ENCODE measurements at regions not wholly inside any gene's neighbourhood (a gene's known extent, or its start where the extent isn't known, plus 50 kb on each side); places are given as distances from the start of the nearest gene placed in this dataset.

GRCh38 chr4:187274153-187274552 is 550.5 kb upstream of the FAT1 start:
- no peak for DNase-seq
- WGBS, 4 donors = 63 to 71% (median 68%) methylated on average over 2 of the region's 2 CpGs
- no peak overlapping the region for H3K27ac ChIP-seq

DNA sequence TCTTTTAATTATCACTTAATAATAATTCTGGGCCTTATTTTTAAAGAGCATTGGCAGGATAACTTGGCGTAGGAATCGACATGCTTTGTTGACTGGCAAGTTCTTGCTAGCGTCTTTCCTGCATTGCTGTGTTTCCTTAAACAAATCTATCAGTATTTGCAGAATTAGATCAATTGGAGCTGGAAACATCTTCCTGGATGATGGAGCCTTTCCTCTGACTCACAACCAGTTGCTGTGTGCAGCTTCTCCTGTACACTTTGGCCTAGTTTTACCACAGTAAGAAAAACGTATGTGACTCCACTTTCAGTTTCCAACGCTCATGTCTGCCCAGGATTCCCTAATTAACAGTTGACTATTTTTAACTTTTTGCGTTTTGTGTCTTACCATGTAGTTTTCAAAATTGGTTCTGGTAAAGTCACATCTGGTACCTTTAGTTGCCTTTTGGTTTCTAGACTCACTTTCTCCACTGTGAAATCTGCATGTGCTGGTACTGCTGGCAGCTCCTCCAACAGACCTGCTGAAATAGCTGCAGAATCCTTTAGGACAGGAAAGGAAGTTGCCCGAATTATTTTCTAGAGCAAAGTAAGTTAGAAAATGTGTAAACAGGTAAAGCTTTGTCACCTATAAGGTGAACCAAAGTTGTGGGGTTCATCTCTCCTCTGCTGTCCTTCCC is 553.2 kb upstream of the FAT1 start:
- TF ChIP-seq POLR2A (IDR thresholded peaks at IDR 0.05) = no peak
- TF ChIP-seq, protein P1, sequence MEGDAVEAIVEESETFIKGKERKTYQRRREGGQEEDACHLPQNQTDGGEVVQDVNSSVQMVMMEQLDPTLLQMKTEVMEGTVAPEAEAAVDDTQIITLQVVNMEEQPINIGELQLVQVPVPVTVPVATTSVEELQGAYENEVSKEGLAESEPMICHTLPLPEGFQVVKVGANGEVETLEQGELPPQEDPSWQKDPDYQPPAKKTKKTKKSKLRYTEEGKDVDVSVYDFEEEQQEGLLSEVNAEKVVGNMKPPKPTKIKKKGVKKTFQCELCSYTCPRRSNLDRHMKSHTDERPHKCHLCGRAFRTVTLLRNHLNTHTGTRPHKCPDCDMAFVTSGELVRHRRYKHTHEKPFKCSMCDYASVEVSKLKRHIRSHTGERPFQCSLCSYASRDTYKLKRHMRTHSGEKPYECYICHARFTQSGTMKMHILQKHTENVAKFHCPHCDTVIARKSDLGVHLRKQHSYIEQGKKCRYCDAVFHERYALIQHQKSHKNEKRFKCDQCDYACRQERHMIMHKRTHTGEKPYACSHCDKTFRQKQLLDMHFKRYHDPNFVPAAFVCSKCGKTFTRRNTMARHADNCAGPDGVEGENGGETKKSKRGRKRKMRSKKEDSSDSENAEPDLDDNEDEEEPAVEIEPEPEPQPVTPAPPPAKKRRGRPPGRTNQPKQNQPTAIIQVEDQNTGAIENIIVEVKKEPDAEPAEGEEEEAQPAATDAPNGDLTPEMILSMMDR (IDR thresholded peaks at IDR 0.05) = no peak
- WGBS, 4 donors = 64 to 75% (median 72%) methylated on average over 7 of the region's 7 CpGs
- H3K9me3 ChIP-seq (replicated peaks in 1 of 3) = no peaks in the 10 kb centered on the region
- no peak overlapping the region for H3K27ac ChIP-seq
- H3K4me1 ChIP-seq (replicated peaks in 1 of 2) = no peaks in the 10 kb centered on the region
- no peaks in the 10 kb centered on the region for H3K36me3 ChIP-seq (replicated peaks in 1 of 2)
- intact Hi-C loops (cut with DNase I) = no loop called here
- no peak for DNase-seq
- H3K4me3 ChIP-seq = no peak overlapping the region
- H3K27me3 ChIP-seq = no peaks in the 10 kb centered on the region

More at GRCh38 chr4:187274153-187274552, 550.5 kb upstream of the FAT1 start:
- Histone ChIP-seq H3K4me3 (no peak overlapping the region), H3K27me3 (no peaks in the 10 kb centered on the region), H3K9me3 (replicated peaks in 1 of 3) (no peaks in the 10 kb centered on the region), H3K4me1 (replicated peaks in 1 of 2) (no peaks in the 10 kb centered on the region), H3K36me3 (replicated peaks in 1 of 2) (no peaks in the 10 kb centered on the region)
- TF ChIP-seq, protein P1 (IDR thresholded peaks at IDR 0.05) = no peak
- TF ChIP-seq POLR2A (IDR thresholded peaks at IDR 0.05) = no peak
- intact Hi-C loops (cut with DNase I) = no loop called here

DNA sequence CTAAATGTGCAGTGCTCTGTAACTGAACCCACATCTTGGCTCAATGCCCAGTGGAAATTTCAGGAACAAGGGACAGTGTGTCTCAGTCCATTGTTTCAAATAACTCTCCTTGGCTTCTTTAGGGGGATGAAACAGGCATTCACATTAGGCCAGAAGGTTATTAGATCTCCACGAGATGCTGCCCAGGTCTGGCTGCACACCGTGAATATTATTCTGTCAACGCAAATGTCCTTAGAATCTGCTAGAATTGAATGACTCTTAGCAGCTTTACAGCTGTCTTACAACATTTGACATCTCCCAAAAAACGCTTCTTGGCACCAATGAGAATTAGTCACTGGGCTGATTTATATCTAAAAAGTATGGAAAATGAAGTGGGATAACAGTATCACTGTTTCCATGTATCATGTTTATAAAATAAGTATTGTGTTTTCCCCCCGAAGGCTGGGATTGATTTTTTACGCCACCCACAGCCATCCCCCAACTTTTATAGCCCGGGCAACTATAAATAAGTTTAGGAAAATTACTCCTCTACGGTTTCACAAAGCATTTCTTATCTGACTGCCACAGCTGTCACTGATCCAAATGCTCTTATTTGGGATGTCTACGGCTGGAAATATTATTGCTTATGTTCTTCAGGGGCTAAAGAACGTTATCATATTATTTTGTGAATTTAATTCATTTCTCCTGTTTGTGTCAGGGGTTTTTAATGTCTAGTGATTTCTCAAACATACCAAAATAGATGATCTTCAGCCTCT is 559.7 kb upstream of the FAT1 start:
- no peak overlapping the region for H3K27ac ChIP-seq
- WGBS, 4 donors = 52 to 60% (median 54%) methylated on average over 10 of the region's 10 CpGs
- no peak overlapping the region for H3K4me3 ChIP-seq
- no peak for DNase-seq
- no peaks in the 10 kb centered on the region for H3K9me3 ChIP-seq (replicated peaks in 1 of 3)
- H3K36me3 ChIP-seq (replicated peaks in 1 of 2) = no peaks in the 10 kb centered on the region
- no peak for TF ChIP-seq POLR2A (IDR thresholded peaks at IDR 0.05)
- TF ChIP-seq, protein P1 (IDR thresholded peaks at IDR 0.05) = no peak
- no peaks in the 10 kb centered on the region for H3K4me1 ChIP-seq (replicated peaks in 1 of 2)
- intact Hi-C loops (cut with DNase I) = no loop called here
- H3K27me3 ChIP-seq = no peaks in the 10 kb centered on the region

GRCh38 chr4:187286525-187286924 is 562.9 kb upstream of the FAT1 start:
- H3K4me1 ChIP-seq (replicated peaks in 1 of 2) = no peaks in the 10 kb centered on the region
- DNase-seq = no peak
- H3K27ac ChIP-seq = no peak overlapping the region
- H3K9me3 ChIP-seq (replicated peaks in 1 of 3) = no peaks in the 10 kb centered on the region
- no peak overlapping the region for H3K4me3 ChIP-seq
- TF ChIP-seq POLR2A (IDR thresholded peaks at IDR 0.05) = no peak
- TF ChIP-seq, protein P1 (IDR thresholded peaks at IDR 0.05) = no peak
- no peaks in the 10 kb centered on the region for H3K27me3 ChIP-seq
- intact Hi-C loops (cut with DNase I) = no loop called here
- H3K36me3 ChIP-seq (replicated peaks in 1 of 2) = no peaks in the 10 kb centered on the region
- WGBS, 4 donors = 55 to 66% (median 59%) methylated on average over 6 of the region's 6 CpGs
